ENCODE measurements at regions not wholly inside any gene's neighbourhood (a gene's known extent, or its start where the extent isn't known, plus 50 kb on each side); places are given as distances from the start of the nearest gene placed in this dataset.

DNA sequence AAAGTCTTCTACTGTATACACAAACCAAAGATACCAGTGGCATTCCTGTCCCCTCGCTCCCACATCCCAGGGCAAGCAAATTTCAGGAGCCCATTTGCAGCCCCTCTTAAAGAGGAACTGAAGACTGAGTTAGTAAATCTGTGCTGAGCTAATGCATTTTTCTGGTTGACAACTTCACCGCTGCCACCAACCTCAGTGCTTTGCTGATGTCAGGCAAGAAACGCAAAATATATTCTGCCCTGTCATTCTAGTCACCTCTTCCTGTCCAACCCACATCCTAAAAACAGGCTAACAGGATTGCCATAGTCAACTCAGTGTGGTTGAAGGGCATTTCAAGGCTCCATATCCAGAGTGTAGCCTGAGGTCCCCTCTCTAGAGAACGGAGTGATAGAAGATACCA lies 59.4 kb upstream of the FICD start:
- ATAC-seq (no peak), DNase-seq (ENCODE audit: low read depth in 1 of 2, low spot score in 1 of 2) (no peak), FAIRE-seq (no peak)
- no peak overlapping the region for H3K4me3 ChIP-seq
- no peaks in the 10 kb centered on the region for H3K9me3 ChIP-seq
- H3K4me1 ChIP-seq, result no peaks in the 10 kb centered on the region
- H3K27ac ChIP-seq, result no peak overlapping the region
- POLR2A ChIA-PET, result no interaction called here
- CTCF ChIA-PET, result interaction anchor here (2.2 kb wide), 1 partner anchor 11 kb away, joined by 7 read pairs; no protein-coding TSS in a partner anchor
- no peak overlapping the region for H3K4me2 ChIP-seq
- WGBS (ENCODE audit: missing lambda C conversion rate), result 26% methylated on average over 4 of the region's 4 CpGs
- TF ChIP-seq RARB (CRISPR knock-in tag; IDR thresholded peaks at IDR 0.05), result no peak
- TF ChIP-seq MYC (IDR thresholded peaks at IDR 0.05; ENCODE audit: borderline replicate concordance, low read length), result no peak
- TF ChIP-seq RCOR1 (IDR thresholded peaks at IDR 0.05; ENCODE audit: low read depth, low read length), result no peak
- TF ChIP-seq GATA3 (IDR thresholded peaks at IDR 0.05; ENCODE audit: borderline replicate concordance), result no peak
- TF ChIP-seq EP300 (IDR thresholded peaks at IDR 0.05), result no peak
- no peak for TF ChIP-seq ZSCAN20 (CRISPR knock-in tag; IDR thresholded peaks at IDR 0.05)
- no peak for TF ChIP-seq EHF (CRISPR knock-in tag; IDR thresholded peaks at IDR 0.05)
- TF ChIP-seq RFX5 (IDR thresholded peaks at IDR 0.05), result no peak
- TF ChIP-seq POLR2AphosphoS2 (conservative IDR thresholded peaks at IDR 0.05; ENCODE audit: low read length), result no peak
- TF ChIP-seq HES2 (IDR thresholded peaks at IDR 0.05), result no peak
- TF ChIP-seq JUNB (IDR thresholded peaks at IDR 0.05), result no peak
- TF ChIP-seq REST (IDR thresholded peaks at IDR 0.05), result no peak

- TF ChIP-seq BHLHE40 (IDR thresholded peaks at IDR 0.05; ENCODE audit: low read depth, low read length) (no peak), HOXB13 (CRISPR knock-in tag; IDR thresholded peaks at IDR 0.05; ENCODE audit: low read depth) (no peak), CEBPB (IDR thresholded peaks at IDR 0.05) (no peak), JUNB (IDR thresholded peaks at IDR 0.05) (no peak), CBX2 (IDR thresholded peaks at IDR 0.05; ENCODE audit: borderline replicate concordance, low read depth) (no peak), BCL3 (IDR thresholded peaks at IDR 0.05) (no peak), ATOH8 (CRISPR knock-in tag; IDR thresholded peaks at IDR 0.05; ENCODE audit: low read depth) (no peak), RAD21 (conservative IDR thresholded peaks at IDR 0.05 in 1 of 2, IDR thresholded peaks at IDR 0.05 in 1 of 2) (no peak), RFX5 (IDR thresholded peaks at IDR 0.05) (no peak), RARB (CRISPR knock-in tag; IDR thresholded peaks at IDR 0.05) (no peak), POLR2AphosphoS2 (conservative IDR thresholded peaks at IDR 0.05; ENCODE audit: low read length) (no peak), JUN (IDR thresholded peaks at IDR 0.05) (no peak), NR3C1 (IDR thresholded peaks at IDR 0.05) (no peak), MYC (IDR thresholded peaks at IDR 0.05; ENCODE audit: borderline replicate concordance, low read length) (no peak)
- TF ChIP-seq, protein P1, sequence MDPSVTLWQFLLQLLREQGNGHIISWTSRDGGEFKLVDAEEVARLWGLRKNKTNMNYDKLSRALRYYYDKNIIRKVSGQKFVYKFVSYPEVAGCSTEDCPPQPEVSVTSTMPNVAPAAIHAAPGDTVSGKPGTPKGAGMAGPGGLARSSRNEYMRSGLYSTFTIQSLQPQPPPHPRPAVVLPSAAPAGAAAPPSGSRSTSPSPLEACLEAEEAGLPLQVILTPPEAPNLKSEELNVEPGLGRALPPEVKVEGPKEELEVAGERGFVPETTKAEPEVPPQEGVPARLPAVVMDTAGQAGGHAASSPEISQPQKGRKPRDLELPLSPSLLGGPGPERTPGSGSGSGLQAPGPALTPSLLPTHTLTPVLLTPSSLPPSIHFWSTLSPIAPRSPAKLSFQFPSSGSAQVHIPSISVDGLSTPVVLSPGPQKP (IDR thresholded peaks at IDR 0.05; ENCODE audit: low read depth, low read length), result no peak
- TF ChIP-seq, protein P2, sequence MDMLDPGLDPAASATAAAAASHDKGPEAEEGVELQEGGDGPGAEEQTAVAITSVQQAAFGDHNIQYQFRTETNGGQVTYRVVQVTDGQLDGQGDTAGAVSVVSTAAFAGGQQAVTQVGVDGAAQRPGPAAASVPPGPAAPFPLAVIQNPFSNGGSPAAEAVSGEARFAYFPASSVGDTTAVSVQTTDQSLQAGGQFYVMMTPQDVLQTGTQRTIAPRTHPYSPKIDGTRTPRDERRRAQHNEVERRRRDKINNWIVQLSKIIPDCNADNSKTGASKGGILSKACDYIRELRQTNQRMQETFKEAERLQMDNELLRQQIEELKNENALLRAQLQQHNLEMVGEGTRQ (IDR thresholded peaks at IDR 0.05), result no peak
- TF ChIP-seq, protein P3, sequence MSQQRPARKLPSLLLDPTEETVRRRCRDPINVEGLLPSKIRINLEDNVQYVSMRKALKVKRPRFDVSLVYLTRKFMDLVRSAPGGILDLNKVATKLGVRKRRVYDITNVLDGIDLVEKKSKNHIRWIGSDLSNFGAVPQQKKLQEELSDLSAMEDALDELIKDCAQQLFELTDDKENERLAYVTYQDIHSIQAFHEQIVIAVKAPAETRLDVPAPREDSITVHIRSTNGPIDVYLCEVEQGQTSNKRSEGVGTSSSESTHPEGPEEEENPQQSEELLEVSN (IDR thresholded peaks at IDR 0.05; ENCODE audit: borderline replicate concordance, low read depth), result no peak
- 5% methylated on average over 5 of the region's 5 CpGs for WGBS (ENCODE audit: missing lambda C conversion rate)
- no peak for ATAC-seq
- Histone ChIP-seq H3K4me2 (no peak overlapping the region), H3K27ac (no peak overlapping the region), H3K4me1 (no peaks in the 10 kb centered on the region), H3K9me3 (no peaks in the 10 kb centered on the region), H3K4me3 (no peak overlapping the region)
- no peak for FAIRE-seq
- CTCF ChIA-PET, result interaction anchor here (0.8 to 1.2 kb wide), 2 partner anchors 20 to 54 kb away, joined by 3 read pairs; no protein-coding TSS in a partner anchor
- DNase-seq (ENCODE audit: low read depth in 1 of 2, low spot score in 1 of 2), result no peak
- POLR2A ChIA-PET, result no interaction called here
Observed at GRCh38 chr12:108454539-108455139, 60.4 kb upstream of the FICD start.
